ENCODE measurements at regions not wholly inside any gene's neighbourhood (a gene's known extent, or its start where the extent isn't known, plus 50 kb on each side); places are given as distances from the start of the nearest gene placed in this dataset.

GRCh38 chr3:16693820-16694219 lies 88.6 kb upstream of the DAZL start:
- H3K4me3 ChIP-seq (ENCODE audit: insufficient read depth, low read depth, low read length): no peak overlapping the region
- ChIA-PET POLR2A (ENCODE audit: unreplicated experiment) (no interaction called here), CTCF (no interaction called here)
- H4K20me1 ChIP-seq (ENCODE audit: insufficient read depth, low read length): no peaks in the 10 kb centered on the region
- H2BK120ac ChIP-seq (ENCODE audit: low read depth, low read length): no peak overlapping the region
- no peak overlapping the region for H4K8ac ChIP-seq (ENCODE audit: low read depth in 2 of 2, low read length in 2 of 2)
- no peak overlapping the region for H2BK15ac ChIP-seq (ENCODE audit: low read depth, low read length)
- dilution Hi-C loops (cut with HindIII; ENCODE audit: low sequenced_read_pairs, unreplicated experiment) (no loop called here), in situ Hi-C loops (cut with MboI; ENCODE audit: low sequenced_read_pairs) (no loop called here), intact Hi-C loops (cut with micrococcal nuclease) (no loop called here)
- no peaks in the 10 kb centered on the region for H3K36me3 ChIP-seq (ENCODE audit: control insufficient read depth, insufficient read depth, low read length)
- DNase-seq (no peak), ATAC-seq (ENCODE audit: low read depth) (no peak)
- H3K9me3 ChIP-seq (ENCODE audit: control insufficient read depth, insufficient read depth, low read length): no peaks in the 10 kb centered on the region
- BruUV-seq (replicated peaks): no TSS peak
- no peak overlapping the region for H3K4ac ChIP-seq (ENCODE audit: low read depth, low read length)
- 60% methylated on average over 1 of the region's 2 CpGs; no CpG with 5 or more reads in 1 of the 2 experiments for WGBS, 2 experiments (ENCODE audit: extremely low coverage in 2 of 2, insufficient read length in 1 of 2)
- no peak overlapping the region for H3K18ac ChIP-seq (ENCODE audit: low read depth, low read length)
- H2AK5ac ChIP-seq (ENCODE audit: low read depth, low read length): no peak overlapping the region
- H4K5ac ChIP-seq (ENCODE audit: low read depth, low read length): no peak overlapping the region
- no peak overlapping the region for H3K4me2 ChIP-seq (ENCODE audit: low read depth, low read length)
- H3K79me1 ChIP-seq (ENCODE audit: low read depth in 1 of 2, low read length in 2 of 2): no peaks in the 10 kb centered on the region
- H4K91ac ChIP-seq (ENCODE audit: insufficient read depth, low read depth, low read length): no peak overlapping the region
- no peak overlapping the region for H2AFZ ChIP-seq (replicated peaks; ENCODE audit: low read length, poor library complexity)
- H3K4me1 ChIP-seq (ENCODE audit: control insufficient read depth, insufficient read depth, low read length): no peaks in the 10 kb centered on the region
- H2BK20ac ChIP-seq (ENCODE audit: low read depth, low read length): no peak overlapping the region
- no peak overlapping the region for H3K56ac ChIP-seq (ENCODE audit: extremely low read depth, insufficient read depth, low read length)
- H3K9ac ChIP-seq (ENCODE audit: low read depth, low read length): no peak overlapping the region
- H3K9me1 ChIP-seq (ENCODE audit: insufficient read depth, low read length): no peaks in the 10 kb centered on the region
- H3K27me3 ChIP-seq (ENCODE audit: control insufficient read depth, insufficient read depth, low read length): no peaks in the 10 kb centered on the region
- TF ChIP-seq RCOR1 (IDR thresholded peaks at IDR 0.05; ENCODE audit: insufficient replicate concordance, low read length) (no peak), NFE2L2 (IDR thresholded peaks at IDR 0.05; ENCODE audit: low read depth, low read length) (no peak), CTCF (conservative IDR thresholded peaks at IDR 0.05; ENCODE audit: low read depth, low read length) (no peak), MAZ (IDR thresholded peaks at IDR 0.05; ENCODE audit: borderline replicate concordance, low read depth, low read length) (no peak)
- no peak overlapping the region for H3K14ac ChIP-seq (replicated peaks; ENCODE audit: low read depth, low read length)
- no peak overlapping the region for H2BK5ac ChIP-seq (ENCODE audit: low read depth, low read length, poor library complexity, severe bottlenecking)
- no peak overlapping the region for H3K27ac ChIP-seq (ENCODE audit: insufficient read depth, low read length)
- no peak overlapping the region for H2AK9ac ChIP-seq (replicated peaks; ENCODE audit: low read depth, low read length, poor library complexity)
- no peak overlapping the region for H3K23ac ChIP-seq (ENCODE audit: low read depth, low read length)

Data from IMR-90 (cell line).